ENCODE measurements at regions not wholly inside any gene's neighbourhood (a gene's known extent, or its start where the extent isn't known, plus 50 kb on each side); places are given as distances from the start of the nearest gene placed in this dataset.
"Not testable (repeated sequence)": the region's sequence is repeated elsewhere in the genome, so short reads cannot be mapped to it uniquely, and the experiment has no call there.

DNA sequence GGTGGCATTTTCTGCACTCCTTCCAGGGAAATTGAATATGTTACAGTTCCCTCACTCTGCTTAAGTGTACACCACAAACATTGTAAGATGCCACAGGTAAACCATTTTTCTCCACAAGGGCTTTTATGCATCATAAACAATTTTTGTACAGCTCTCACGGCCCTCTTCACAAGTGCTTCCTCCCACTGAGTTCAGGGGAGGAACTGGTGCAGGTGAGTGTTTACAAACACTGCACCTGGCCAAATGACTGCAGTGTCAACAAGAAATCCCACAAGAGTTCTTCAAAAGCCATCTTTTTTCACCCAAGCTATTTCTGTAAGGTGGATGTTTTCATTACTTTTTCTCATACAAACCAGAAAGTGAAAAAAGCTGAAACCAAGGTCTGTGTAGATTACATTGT lies 973.2 kb downstream of the AACS start:
- DNase-seq = no peak

DNA sequence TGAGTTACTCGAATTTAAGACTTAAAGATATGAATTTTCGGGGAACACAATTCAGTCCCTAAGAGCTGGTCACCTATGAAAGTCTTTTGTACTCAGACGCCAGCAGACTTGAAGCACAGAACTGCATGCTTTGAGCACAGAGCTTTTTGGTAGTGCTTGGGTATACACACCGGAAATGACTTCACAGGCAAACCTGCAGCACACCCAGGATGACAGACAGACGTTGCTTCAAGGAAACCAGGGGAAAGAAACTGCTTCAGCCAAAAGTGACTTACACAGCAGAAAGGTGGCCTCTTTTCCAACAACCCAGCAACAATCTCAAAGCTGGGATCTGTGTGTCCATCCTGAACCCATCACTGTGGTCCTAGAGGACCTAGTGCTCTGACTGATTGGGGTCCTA lies 975.1 kb downstream of the AACS start:
- no peak for DNase-seq

DNA sequence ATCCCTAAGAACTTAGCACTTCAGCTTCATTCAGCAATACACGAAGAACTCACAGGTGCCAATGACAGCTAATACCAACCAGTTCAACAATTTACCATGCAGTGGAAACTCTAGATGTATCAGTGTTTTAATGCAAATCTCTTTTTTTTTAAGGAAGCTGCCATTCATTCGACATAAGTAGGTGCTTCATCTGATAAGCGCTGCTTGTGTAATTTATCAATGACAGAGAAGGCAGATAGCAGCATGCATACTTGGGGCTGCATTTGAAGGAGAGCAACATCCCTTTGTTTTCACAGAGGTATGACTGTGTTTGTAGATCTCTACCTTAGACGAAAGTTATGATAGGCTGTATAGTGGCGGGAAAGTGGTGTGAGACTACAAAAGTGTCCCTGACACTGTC lies 977.1 kb downstream of the AACS start:
- DNase-seq = no peak

DNA sequence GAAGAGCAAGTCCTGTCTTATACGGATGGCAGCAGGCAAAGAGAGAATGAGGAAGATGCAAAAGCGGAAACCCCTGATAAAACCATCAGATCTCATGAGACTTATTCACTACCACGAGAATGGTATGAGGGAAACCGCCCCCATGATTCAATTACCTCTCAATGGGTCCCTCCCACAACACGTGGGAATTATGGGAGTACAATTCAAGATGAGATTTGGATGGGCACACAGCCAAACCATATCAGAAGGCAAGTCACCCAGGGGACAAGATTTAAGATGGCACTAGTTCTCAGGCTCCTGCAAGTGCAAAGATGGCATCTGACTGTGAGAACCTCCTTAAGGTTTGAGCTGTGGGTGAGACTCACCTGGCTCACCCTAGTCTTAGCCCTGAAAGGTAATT lies 984.3 kb downstream of the AACS start:
- DNase-seq = not testable (repeated sequence)

DNA sequence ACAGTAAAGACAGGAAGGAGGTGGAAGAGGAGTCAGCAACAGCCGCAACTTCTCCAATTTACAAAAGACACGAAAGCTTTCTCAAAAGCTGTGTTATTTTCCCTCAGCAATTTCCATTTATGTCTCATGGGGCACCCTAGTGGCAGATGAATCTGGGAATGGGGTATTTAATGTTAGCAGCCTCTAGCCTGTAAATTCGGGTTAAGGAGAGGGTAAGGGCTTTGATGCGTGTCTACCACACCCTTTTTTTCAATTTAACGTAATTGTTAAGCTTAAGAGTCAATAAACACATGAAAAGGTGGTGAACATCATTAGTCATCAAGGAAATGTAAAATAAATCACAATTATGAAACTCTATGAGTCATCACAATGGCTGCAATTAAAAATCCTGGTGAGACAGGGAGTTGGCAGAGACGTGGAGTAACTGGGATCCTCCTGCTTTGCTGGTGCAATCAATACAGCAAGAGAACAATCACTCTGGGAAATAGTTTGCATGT lies 986.4 kb downstream of the AACS start:
- no peak for DNase-seq

DNA sequence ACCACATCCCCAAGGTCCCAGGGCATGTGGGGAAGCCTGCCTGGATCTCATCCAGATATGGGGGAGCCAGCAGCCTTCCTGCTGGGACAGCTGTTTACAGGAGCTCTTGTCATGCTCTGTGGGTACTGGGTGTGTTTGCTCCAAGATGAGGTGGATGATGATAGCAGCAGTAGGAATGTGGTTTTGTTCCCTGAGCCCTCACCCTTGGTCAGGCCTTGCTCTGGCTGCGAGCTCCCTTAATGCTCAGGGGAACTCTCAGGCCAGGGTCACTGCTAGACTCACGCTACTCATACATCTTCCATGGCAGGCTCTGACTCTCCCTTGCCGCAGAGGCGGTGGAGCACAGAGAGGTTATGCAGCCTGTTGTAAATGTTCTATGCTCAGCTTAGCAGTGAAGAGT lies 990.3 kb downstream of the AACS start:
- DNase-seq = no peak

DNA sequence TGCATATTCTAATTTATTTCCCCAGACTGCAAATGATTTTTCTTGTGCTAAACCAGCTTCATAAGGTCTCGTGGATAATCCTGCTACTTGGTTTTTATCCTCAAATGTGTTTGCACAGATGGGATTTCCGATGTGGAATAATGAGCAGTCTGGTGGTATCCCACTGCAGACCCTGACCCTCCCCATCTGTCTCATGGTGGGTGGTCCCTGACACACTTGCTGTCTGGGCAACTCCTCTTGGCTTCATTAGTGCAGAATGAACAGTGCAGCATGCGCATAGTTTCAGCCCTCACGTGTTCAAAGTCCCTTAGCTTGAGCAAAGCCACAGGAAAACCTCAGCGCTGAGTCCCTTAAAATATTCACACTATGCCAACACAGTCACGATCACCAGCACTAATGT lies 996.5 kb downstream of the AACS start:
- DNase-seq = peak; percentile 11 to 73

DNA sequence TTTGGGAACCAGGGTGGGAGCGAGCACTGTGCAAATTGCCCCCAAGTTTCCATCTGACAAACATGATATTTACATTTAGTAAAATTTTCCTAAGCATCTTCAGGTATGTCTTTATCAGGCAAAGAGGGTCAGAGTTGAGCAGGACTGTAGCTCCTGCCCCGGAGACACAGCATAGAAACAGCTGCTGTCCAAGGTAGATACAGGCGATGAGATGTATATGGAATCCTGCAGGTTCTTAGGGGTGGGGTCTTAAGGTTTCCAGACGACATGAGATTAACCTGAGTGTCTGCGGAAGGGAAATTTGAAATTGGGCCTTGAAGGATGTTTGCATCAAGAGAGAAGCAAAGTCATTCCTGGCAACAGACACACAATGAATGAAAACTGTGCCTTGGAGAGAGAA lies 998.8 kb downstream of the AACS start:
- no peak for DNase-seq

DNA sequence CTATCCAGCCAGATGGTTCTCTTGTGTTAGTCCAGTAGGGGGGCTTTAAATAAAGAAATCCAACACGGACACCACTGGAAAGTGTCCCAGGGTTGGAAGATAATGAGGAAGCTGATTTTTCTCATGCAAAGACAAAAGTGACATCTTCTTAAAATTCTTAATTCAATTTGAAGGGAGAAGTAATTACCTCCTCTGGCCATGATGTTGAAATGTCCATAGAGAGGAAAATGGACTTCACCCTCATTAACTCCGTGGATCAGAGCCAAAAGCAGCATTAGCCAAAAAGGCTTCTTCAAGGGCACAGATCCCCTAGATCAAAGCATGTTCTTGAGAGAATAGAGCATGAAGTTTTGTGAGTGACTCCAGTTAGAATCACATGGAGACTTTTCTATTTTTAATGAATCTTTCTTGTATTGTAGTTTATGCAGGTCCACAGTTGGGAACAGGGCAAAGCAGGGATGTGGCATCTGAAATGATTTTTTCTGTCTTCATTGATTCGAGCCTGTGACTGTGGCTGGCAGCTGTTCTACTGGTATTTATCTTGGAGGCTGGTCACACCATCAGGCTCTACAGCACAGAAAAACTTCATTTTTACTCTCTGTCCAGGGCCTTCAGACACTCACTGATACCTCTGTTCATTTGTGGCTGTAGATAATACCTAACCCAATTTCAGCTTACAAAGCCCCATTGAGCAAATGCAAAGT lies 1002.5 kb downstream of the AACS start:
- peak; percentile 26 to 63 for DNase-seq

DNA sequence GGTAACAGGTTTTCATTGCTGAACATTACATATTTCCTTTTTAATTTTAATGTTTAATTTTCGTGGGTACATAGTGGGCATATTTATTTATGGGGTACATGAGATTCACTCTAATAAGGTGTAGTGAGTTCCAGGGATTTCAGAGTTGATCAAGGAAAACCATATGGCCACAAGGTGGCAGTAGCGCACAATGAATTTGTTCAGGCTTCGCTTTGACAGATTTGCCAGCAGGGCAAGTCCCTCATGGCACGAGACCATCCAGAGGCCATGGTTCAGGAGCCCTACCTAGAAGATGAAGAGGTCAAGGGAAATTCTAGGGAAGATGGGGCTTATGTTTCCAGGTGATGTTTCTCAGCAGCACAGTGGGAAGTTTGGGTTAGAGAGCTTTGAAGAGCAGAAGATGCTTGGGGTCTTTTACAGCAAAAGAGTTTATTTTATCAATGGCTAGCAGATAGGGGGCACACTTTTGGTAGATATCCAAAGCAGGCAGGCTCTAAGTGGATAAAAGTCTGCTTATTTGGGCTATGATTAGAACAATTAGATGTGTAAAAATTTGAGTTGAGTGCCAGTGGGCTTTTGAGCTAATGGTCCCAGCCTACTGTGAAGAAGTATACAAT lies 1004.4 kb downstream of the AACS start:
- peak; percentile 26 to 62 for DNase-seq

DNA sequence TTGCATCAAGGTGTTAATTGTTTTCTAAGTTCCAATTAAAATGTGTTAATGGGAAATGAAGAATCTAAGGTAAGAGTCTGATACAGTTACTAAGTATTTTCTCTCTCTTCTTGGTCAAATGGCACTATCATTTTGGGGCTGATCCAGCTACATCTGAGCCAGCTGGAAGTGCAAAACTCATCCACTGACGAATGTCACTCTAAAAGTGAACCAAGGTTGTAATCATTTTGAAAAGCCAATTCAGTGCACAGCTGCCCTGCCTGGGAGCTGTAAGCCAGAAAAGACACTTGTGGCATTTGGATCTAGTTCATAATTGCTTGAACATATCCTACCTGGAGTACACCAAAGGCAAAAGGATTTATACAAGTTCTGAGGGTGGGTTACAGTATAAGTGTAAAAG lies 1011.3 kb downstream of the AACS start:
- no peak for DNase-seq

DNA sequence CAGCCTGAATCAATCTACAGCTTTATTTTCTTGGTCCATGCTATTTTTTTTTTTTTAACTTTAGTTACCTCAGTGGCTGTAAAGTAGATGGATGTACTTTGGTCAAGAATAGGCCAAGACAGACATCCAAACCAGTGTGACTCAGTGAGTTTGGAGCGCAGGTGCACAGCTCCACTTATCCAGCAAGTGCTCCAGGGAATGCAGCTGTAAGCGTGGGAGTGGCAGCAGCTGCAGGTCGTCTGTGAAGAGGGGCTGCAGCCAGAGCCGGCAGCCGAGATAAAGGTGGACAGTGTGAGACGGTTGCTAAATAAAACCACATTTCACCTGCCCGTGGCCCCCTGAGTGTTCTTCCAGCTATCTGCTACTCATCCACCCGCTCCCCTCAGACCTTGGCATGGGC lies 1018.7 kb downstream of the AACS start:
- no peak for DNase-seq

DNA sequence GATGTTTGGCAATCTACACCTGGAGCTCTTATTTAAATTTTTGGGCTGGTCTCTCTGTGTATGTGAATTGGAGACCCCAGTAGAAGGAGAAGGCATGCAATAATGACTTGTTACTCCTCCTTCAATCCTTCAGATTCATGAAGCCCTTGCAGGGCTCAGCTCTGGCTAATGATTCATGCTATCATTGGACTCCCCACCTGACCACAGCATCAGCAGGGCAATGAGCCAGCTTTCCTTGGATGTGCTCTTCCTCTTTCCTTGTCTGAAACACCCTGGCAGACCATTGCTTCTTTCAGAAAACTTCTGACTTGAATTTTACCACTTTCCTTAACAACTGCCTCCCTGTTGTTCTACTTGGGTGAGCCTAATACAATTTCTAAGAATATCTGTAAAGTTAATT lies 1019.2 kb downstream of the AACS start:
- no peak for DNase-seq

DNA sequence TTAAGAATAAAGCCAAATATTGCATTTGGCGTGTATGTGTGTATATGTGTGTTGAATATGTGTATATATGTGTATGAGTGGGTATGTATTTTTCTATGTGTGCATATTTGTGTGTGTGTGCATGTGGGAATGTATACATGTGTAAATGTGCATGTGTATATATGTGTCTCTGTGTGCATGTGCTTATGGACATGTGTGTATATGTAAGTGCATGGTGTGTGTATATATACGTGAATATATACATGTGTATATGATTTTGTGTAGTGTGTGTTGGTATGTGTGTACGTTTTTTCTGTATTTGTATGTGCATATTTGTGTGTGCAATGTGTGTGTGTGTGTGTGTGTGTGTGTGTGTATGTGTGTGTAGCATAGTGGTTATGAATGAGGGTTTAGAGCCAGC lies 1021.0 kb downstream of the AACS start:
- no peak for DNase-seq

DNA sequence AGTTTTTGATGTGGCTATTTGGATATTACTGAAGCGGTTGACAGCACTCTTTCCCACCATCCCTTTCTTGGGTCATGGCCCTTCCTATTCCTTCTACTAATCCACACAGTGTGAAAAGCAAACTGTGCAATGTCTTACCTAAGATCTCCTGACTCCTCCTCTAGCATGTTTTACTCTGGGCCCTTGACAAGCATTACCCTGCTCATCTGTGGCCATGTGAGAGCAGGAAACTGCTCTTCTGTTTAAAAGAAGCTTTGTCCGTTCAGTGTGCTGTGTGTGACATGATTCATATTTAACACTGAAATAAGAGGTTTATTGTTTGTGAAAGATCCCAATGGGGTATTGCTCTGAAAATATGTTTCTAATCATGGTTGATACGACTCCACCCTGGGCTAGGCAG lies 1022.5 kb downstream of the AACS start:
- DNase-seq = no peak

DNA sequence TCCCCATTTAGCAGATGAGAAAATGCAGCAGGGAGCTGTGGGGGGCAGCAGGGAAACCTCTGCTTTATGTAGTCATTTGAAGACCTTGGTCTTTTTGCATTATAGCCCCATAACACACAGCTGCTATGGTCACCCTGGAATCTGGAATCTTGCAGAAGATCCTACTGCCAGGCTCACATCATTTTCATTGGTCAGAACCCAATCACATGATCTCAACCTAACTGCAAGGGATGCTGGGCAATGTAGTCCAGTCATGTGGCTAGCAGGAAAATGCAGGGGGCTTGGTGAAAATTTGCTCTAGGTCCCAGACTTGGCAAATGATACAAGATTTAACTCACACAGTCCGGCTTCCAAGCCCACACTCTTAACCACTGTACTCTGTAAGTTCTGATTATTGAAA lies 1028.7 kb downstream of the AACS start:
- peak in 1 of 2 experiments; percentile 19 for DNase-seq

DNA sequence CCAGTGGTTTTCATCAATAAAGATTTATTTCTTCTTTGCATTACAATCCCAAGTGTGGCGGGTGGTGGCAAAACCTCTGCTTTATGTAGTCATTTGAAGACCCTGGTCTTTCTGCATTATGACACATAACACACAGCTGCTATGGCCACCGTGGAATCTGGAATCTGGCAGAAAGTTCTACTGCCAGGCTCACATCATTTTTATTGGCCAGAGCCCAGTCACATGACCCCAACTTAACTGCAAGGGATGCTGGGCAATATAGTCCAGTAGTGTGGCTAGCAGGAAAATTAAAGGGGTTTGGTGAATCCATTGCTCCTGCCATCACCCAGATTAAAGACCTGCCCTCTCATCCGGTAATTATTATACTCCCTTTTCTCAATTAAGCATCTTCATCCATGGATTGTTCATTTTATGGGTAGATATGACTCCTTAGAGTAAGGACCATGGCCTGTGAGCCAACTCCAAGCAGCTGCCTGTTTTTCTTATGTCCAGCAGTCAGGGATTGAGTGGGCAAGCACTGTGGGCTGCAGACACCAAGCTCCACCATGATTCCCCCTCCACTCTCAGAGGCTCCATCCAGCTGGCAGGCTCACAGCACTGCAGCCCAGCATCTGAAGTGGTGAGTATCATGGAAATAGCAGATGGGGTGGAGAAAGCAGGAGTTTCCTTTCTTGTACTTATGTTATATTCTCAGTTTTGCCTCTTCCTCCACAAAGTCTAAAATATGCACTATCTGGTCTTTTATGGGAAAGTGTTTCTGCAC lies 1030.7 kb downstream of the AACS start:
- no peak for DNase-seq

DNA sequence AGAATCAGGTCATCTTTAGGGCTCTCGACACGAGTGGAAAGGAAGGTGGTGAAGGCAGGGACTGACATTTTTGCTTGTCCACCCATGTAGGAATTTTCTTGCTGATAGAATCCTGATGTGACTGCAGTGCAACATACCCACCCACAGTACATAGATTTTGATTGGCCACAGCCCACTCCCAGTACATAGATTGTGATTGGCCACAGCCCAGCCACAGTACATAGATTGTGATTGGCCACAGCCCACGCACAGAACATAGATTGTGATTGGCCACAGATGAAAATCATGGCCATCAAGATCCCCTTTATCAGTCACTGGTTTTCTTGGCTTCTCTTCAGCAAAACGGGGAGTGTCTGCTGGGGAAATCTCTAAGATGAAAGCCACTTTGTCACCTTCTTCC lies 1041.5 kb downstream of the AACS start:
- no peak for DNase-seq

DNA sequence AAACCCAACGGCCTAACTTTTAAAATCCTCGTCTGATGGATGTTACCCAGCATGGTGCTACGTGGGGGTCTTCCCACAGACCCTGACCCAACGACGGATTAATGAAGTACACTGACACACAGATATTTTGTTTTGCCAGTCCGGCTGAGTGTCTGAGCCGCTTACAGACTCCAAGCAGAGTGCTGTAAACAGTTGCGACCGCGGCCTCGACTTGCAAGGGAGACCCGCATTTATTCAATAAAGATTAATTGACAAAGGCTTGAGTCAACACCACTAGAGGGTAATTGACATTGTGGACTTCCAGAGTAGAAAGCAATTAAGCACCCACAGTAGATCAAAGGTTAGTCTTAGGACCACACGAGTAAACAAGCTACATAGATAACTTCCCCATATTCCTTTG lies 1042.4 kb downstream of the AACS start:
- DNase-seq = no peak

DNA sequence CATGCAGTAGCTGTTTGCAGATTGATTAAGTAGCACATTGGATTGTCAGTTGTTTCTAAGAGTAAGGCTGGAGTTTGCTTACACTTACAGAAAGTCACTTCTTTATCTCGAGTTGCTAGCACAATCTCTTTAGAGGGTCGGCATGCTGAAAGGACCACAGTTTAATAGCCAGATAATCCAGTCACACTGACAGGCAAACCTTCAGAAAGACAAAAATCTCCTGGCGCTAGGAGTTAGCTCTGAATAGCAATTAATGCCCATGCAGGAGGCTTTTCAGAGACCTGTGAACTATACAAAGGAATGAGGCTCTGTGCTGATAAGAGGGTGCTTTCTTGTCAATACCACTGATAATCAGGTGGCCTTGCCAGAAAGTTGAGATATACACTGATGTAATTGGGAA lies 1043.0 kb downstream of the AACS start:
- DNase-seq = no peak

DNA sequence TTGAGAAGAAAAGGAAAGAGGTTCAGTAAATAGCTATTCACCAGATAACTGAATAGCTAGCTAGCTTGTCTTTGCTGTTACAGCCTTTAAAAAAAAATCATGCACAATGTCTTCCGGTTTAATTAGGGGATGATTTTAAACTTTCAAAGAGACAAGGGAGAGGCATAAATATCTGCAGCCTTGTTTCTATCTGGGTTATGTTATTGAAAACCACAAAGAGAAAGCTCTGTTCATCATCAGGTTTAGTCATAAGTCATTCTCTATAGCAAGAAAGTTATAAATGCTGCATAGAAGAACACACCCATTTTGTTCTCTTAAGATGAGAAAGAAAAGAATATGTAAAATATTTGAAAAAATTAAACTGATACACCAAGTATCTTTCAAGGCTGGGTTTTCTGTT lies 1046.9 kb downstream of the AACS start:
- DNase-seq = no peak

DNA sequence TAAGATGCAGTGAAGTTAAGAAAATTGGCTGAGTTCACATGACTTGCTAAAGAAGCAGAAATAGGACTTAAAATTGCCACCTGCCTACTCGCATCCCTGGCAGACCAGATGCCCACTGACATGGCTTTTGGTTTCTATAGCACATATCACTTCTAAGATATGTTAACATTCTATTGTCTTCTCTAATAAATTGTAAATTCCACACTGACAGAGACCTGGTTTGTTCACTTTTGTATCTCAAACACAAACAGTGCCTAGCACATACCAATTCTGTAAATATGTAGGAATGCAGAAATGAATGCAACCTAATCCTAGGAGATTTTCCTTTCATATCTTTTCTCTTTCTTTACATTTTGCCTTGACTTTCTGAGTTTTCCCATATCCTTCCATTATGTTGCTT lies 1047.6 kb downstream of the AACS start:
- DNase-seq = no peak

DNA sequence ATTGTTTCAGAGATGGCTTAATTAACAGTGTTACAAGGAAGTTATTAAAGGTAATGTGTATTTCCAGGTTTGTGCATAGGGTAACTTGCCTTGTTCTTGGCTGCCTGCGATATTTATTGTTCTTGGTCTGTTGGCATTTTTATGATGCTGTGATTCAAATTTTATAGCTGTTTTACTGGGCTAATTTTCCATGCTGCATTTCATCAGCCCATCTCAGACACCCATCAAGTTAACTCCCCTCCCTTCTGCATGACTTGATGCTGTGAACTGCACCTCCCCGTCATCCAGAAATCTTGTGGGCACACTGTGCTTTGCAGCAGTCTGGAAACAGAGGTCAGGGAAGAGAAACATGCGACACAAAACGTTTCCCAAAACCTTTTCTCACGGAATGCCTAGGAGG lies 1049.2 kb downstream of the AACS start:
- DNase-seq = no peak

DNA sequence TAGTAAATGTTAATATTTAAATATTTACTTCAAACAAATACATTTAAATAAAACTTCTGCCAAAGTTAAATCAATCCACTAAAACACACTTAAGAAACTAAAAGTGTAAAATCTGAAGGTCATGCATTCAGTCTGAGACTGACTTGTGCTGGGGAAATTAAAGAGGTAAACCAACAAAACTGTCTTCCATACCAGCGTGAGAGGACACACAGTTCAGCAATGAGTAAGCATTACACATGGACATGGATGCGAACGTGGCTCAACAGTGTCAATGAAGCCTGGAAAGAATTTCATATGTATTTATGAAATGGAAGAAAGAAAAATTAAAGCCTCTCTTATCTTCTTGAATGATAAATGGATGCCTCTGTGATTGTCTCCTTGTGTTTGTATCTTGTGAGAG lies 1052.3 kb downstream of the AACS start:
- no peak for DNase-seq
